H1 (cell line): ENCODE measurements at regions not wholly inside any gene's neighbourhood (a gene's known extent, or its start where the extent isn't known, plus 50 kb on each side); places are given as distances from the start of the nearest gene placed in this dataset.
"Not testable (repeated sequence)": the region's sequence is repeated elsewhere in the genome, so short reads cannot be mapped to it uniquely, and the experiment has no call there.

Source experiments
- CTCF ChIA-PET: fragments of 300-600 bp; sonication (Branson Sonifier 250); formaldehyde crosslinking; loops from one replicate; lab custom pipeline; 2021; ENCODE audit not compliant: partially characterized antibody; lab: Charles Lee
- POLR2A ChIA-PET: fragments of 300-600 bp; sonication (Branson Sonifier 250); formaldehyde crosslinking; loops from one replicate; lab custom pipeline; 2021; ENCODE audit warnings: inconsistent platforms; ENCODE audit not compliant: partially characterized antibody; lab: Charles Lee
- DNase-seq, 2 experiments: peaks; one replicate each; pipeline versions ENCODE4 v3.0.0 to v3.0.0-alpha.2; 2010 to 2022; ENCODE audit warnings: low spot score in 2 of 2, low read depth in 1 of 2, mixed read lengths in 1 of 2
- FAIRE-seq: peaks from 2 replicates; lab custom pipeline; 2011; peaks lifted over from hg19 to GRCh38; lab: Jason Lieb, UNC
- H2AFZ ChIP-seq: 2 replicates; pipeline ENCODE4 v1.8.1; 2012; ENCODE audit warnings: low read length, inconsistent platforms
- H2AK5ac ChIP-seq: 2 replicates; pipeline ENCODE4 v1.6.1; 2013; ENCODE audit warnings: low read depth, low read length
- H2BK120ac ChIP-seq: replicated peaks from 2 replicates; pipeline ENCODE3; 2013; ENCODE audit warnings: low read depth, low read length, inconsistent platforms
- H2BK12ac ChIP-seq: 2 replicates; pipeline ENCODE4 v1.6.1; 2013; ENCODE audit warnings: low read depth, low read length
- H2BK15ac ChIP-seq: 2 replicates; pipeline ENCODE4 v1.6.1; 2013; ENCODE audit warnings: low read length
- H2BK20ac ChIP-seq: 2 replicates; pipeline ENCODE4 v1.6.1; 2013; ENCODE audit warnings: low read length
- H2BK5ac ChIP-seq: 2 replicates; pipeline ENCODE4 v1.6.1; 2013; ENCODE audit warnings: low read depth, low read length
- H3K14ac ChIP-seq: 2 replicates; pipeline ENCODE4 v1.6.1; 2013; ENCODE audit warnings: inconsistent platforms; ENCODE audit not compliant: insufficient read length
- H3K18ac ChIP-seq: 2 replicates; pipeline ENCODE4 v1.6.1; 2013; ENCODE audit warnings: low read length; ENCODE audit errors: extremely low read depth
- H3K23ac ChIP-seq: 2 replicates; pipeline ENCODE4 v1.6.1; 2013; ENCODE audit warnings: inconsistent platforms; ENCODE audit not compliant: insufficient read length
- H3K23me2 ChIP-seq: 2 replicates; pipeline ENCODE4 v1.6.1; 2013; ENCODE audit warnings: low read depth, low read length
- H3K27ac ChIP-seq: 2 replicates; pipeline ENCODE4 v1.6.1; 2011; ENCODE audit warnings: low read depth, low read length, inconsistent platforms
- H3K27me3 ChIP-seq, 4 experiments: replicated peaks in 1 of 4; 1 replicate in 1 of 4; 2 replicates in 3 of 4; pipeline versions ENCODE4 v1.6.1 to v1.8.1; 2011 to 2013; ENCODE audit warnings: low read length in 3 of 4, mild to moderate bottlenecking in 3 of 4, inconsistent platforms in 2 of 4, mixed read lengths in 2 of 4, moderate library complexity in 1 of 4; ENCODE audit not compliant: control insufficient read depth in 3 of 4, insufficient read depth in 3 of 4; ENCODE audit errors: extremely low read depth in 1 of 4
- H3K36me3 ChIP-seq, 4 experiments: 2 replicates each; pipeline versions ENCODE4 v1.6.1 to v1.8.1; 2011 to 2013; ENCODE audit warnings: mild to moderate bottlenecking in 4 of 4, low read length in 3 of 4, moderate library complexity in 2 of 4, control low read depth in 1 of 4, inconsistent platforms in 1 of 4; ENCODE audit not compliant: insufficient read depth in 4 of 4, control insufficient read depth in 2 of 4
- H3K4ac ChIP-seq: replicated peaks from 2 replicates; pipeline ENCODE3; 2013; ENCODE audit warnings: low read length, low read depth, mixed read lengths, inconsistent platforms; ENCODE audit not compliant: insufficient read length
- H3K4me1 ChIP-seq, 4 experiments: replicated peaks in 1 of 4; 1 replicate in 1 of 4; 2 replicates in 3 of 4; pipeline versions ENCODE4 v1.6.1 to v1.8.1; 2011 to 2013; ENCODE audit warnings: low read length in 3 of 4, inconsistent platforms in 2 of 4, mixed read lengths in 1 of 4; ENCODE audit not compliant: insufficient read depth in 4 of 4, control insufficient read depth in 3 of 4
- H3K4me2 ChIP-seq, 2 experiments: 2 replicates each; pipeline versions ENCODE4 v1.6.1 to v1.8.1; 2011 to 2013; ENCODE audit warnings: low read depth in 2 of 2, low read length in 2 of 2, control low read depth in 1 of 2, inconsistent platforms in 1 of 2, mild to moderate bottlenecking in 1 of 2; ENCODE audit not compliant: insufficient read depth in 1 of 2
- H3K4me3 ChIP-seq, 4 experiments: fragments of 200-600, 300-600 bp in 1 of 4; sonication (generic), shearing (Covaris generic), sonication (Bioruptor Twin) in 1 of 4; 2 replicates each; pipeline versions ENCODE4 v1.5.1 to v1.8.1; 2011 to 2016; ENCODE audit warnings: low read length in 4 of 4, low read depth in 3 of 4, control low read depth in 2 of 4, inconsistent platforms in 2 of 4, mild to moderate bottlenecking in 2 of 4, mixed read lengths in 1 of 4, moderate library complexity in 1 of 4; ENCODE audit not compliant: insufficient read depth in 2 of 4; ENCODE audit errors: extremely low read depth in 1 of 4
- H3K56ac ChIP-seq: replicated peaks from 2 replicates; pipeline ENCODE3; 2013; ENCODE audit warnings: low read depth, mild to moderate bottlenecking, mixed read lengths, low read length, inconsistent platforms; ENCODE audit not compliant: insufficient read length
- H3K79me1 ChIP-seq: 2 replicates; pipeline ENCODE4 v1.6.1; 2013; ENCODE audit warnings: low read depth, low read length, control low read depth
- H3K79me2 ChIP-seq, 2 experiments: 2 replicates each; pipeline versions ENCODE4 v1.6.1 to v1.8.1; 2012 to 2013; ENCODE audit warnings: low read length in 2 of 2, mild to moderate bottlenecking in 2 of 2, inconsistent platforms in 1 of 2; ENCODE audit not compliant: insufficient read depth in 2 of 2, control insufficient read depth in 1 of 2
- H3K9ac ChIP-seq, 4 experiments: replicated peaks in 1 of 4; 1 replicate in 1 of 4; 2 replicates in 3 of 4; pipeline versions ENCODE4 v1.6.1 to v1.8.1; 2011 to 2013; ENCODE audit warnings: low read depth in 3 of 4, low read length in 3 of 4, control low read depth in 2 of 4, mild to moderate bottlenecking in 2 of 4, moderate library complexity in 2 of 4, inconsistent platforms in 1 of 4; ENCODE audit errors: extremely low read depth in 1 of 4
- H3K9me3 ChIP-seq, 2 experiments: 2 replicates each; pipeline versions ENCODE4 v1.6.1 to v1.8.1; 2012 to 2013; ENCODE audit warnings: mild to moderate bottlenecking in 2 of 2, moderate library complexity in 2 of 2, control low read depth in 1 of 2, inconsistent platforms in 1 of 2, low read depth in 1 of 2, low read length in 1 of 2, mixed read lengths in 1 of 2; ENCODE audit not compliant: insufficient read depth in 2 of 2
- H4K20me1 ChIP-seq, 2 experiments: replicated peaks in 1 of 2; 2 replicates each; pipeline versions ENCODE3 to v1.8.1; 2011 to 2013; ENCODE audit warnings: inconsistent platforms in 2 of 2, low read length in 2 of 2, mild to moderate bottlenecking in 1 of 2; ENCODE audit not compliant: insufficient read depth in 2 of 2, control insufficient read depth in 1 of 2
- H4K5ac ChIP-seq: 2 replicates; pipeline ENCODE4 v1.6.1; 2013; ENCODE audit warnings: low read length, low read depth, mixed read lengths, inconsistent platforms; ENCODE audit not compliant: insufficient read length
- H4K8ac ChIP-seq: 2 replicates; pipeline ENCODE4 v1.8.0; 2013; ENCODE audit warnings: mild to moderate bottlenecking, moderate library complexity, low read length, inconsistent platforms; ENCODE audit not compliant: insufficient read depth; ENCODE audit errors: extremely low read depth
- H4K91ac ChIP-seq: replicated peaks from 2 replicates; pipeline ENCODE3; 2013; ENCODE audit warnings: low read length, mixed read lengths, inconsistent platforms; ENCODE audit not compliant: insufficient read length
- WGBS, 2 experiments: shearing (Covaris generic) in 1 of 2; methylation state at CpG; one replicate each; pipeline versions ENCODE4 v1.1.6 to v1.1.7; 2013 to 2015; ENCODE audit warnings: low lambda C conversion rate in 2 of 2, mixed read lengths in 2 of 2, inconsistent platforms in 1 of 2, low coverage in 1 of 2, missing lambda C conversion rate in 1 of 2; ENCODE audit not compliant: insufficient replicate concordance in 2 of 2, insufficient coverage in 1 of 2, insufficient read length in 1 of 2; ENCODE audit errors: extremely low coverage in 1 of 2, missing lambda C conversion rate in 1 of 2; 5-methylcytosine and 5-hydroxymethylcytosine counted together

DNA sequence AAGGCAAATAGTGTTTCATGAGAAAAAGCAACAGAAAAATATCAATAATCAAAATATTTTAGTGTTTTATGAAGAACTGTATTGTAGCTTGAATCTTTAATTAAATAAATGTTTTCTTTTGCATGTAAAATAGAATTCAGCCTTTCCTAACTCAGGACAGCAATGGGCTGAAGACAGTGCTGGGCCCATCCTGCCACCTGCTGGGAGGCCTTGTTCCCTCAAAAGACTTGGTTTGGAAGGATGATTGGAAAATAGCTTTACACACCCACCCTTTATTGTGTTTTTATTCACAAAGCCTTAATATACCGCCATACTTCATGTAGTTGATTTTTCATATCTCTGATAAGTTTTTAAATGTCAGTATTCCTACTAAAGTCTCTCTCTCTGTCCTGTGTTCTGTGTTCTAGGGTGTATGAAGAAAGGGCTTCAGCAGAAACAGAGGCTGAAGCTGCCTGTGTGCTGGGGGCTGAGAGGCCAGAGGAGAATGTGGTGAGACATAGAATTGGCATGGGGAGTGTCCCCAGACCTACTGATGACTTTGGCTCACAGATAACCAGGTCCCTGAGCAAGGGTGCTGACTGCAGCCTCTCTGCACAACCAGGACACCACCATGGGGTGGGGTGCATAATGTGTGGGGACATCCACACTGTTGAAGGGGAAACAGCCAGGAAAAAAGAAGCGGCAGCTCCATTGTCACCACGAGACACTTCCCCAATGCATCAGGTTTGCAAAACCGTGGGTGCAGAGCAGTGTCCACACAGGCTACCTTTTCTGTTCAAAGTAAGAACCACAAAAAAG lies 286.0 kb upstream of the WSB1 start:
- FAIRE-seq, CTCF ChIA-PET: not testable (repeated sequence)
- 75% methylated on average over 4 of the region's 4 CpGs; no CpG with 5 or more reads in 1 of the 2 experiments for WGBS, 2 experiments

More for the DNA sequence above, 286.0 kb upstream of the WSB1 start:
- H3K4me1 ChIP-seq, H2AK5ac ChIP-seq, H3K14ac ChIP-seq, H3K4me3 ChIP-seq, H2BK12ac ChIP-seq, H3K4ac ChIP-seq, H3K79me1 ChIP-seq, H4K8ac ChIP-seq, H3K27me3 ChIP-seq, H3K23ac ChIP-seq, H2BK15ac ChIP-seq, H4K91ac ChIP-seq, H4K5ac ChIP-seq, H3K79me2 ChIP-seq, H3K36me3 ChIP-seq, H3K4me2 ChIP-seq, H4K20me1 ChIP-seq, H3K56ac ChIP-seq, DNase-seq, POLR2A ChIA-PET, H3K9ac ChIP-seq, H3K18ac ChIP-seq, H3K27ac ChIP-seq, H2BK120ac ChIP-seq, H2BK5ac ChIP-seq, H2BK20ac ChIP-seq, H3K23me2 ChIP-seq, H2AFZ ChIP-seq: not testable (repeated sequence)
- H3K9me3 ChIP-seq, result peaks cover 37 to 65% of the 10 kb centered on the region in 2 experiments
